Renal cortex interstitium (tissue), 11 donors: ENCODE measurements at regions not wholly inside any gene's neighbourhood (a gene's known extent, or its start where the extent isn't known, plus 50 kb on each side); places are given as distances from the start of the nearest gene placed in this dataset.

Experiments
- DNase-seq, 11 donors: peaks; one replicate each; pipeline ENCODE4 v3.0.0-alpha.2; 2013; ENCODE audit warnings: low read depth in 9 of 11, low spot score in 4 of 11; ENCODE audit errors: extremely low read depth in 1 of 11

DNA sequence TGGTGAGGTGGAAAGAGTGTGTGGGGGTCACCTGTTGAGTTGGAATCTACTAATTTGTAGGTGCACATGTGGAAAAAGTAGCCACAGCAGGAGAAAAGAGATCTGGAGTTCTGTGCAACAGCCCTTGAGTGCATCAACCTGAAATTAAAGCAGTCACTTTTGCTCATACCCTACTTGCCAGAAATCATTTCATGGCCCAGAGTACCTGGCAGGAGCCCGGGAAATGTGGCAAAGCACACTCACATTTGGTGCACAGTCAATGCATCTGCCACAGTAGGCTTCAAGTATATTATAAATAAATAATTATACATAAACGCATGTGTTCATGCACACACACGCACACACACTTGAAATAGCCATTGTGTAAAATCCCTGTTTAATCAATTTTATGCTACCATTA, 203.0 kb downstream of the ICE1 start:
- no peak for DNase-seq

DNA sequence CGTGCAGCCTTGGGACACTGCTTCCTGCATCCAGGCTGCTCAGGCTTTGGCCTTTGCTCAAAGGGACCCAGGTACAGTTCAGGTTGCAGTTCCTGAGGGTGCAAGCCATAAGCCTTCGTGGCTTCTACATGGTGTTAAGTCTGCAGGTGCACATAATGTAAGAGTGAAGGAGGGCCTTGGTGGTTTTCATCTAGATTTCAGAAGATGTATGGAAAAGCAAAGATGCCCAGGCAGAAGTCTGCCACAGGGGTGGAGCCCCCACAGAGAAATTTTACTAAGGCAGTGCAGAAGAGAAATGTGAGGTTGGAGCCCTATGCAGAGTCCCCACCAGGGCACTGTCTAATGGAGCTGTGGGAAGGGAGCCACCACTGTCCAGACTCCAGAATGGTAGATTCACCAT, 200.9 kb downstream of the ICE1 start:
- DNase-seq: no peak

DNA sequence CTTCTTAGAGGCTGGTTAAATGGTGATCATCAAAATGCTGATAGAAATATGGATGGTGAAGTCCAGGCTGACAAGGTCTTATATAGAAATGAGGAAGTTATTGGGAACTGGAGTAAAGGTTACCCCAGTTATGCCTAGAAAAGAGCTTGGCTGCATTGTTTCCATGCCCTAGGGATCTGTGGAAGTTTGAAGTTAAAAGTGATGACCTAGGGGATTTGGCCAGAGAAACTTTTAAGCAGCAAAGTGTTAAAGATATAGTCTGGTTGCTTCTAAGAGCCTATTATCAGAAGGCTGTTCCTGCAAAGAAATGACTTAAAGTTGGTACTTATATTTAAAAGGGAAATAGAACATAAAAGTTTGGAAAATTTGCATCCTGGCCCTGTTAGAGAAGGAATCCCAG, 200.3 kb downstream of the ICE1 start:
- DNase-seq: no peak

GRCh38 chr5:5619546-5619945, 197.1 kb downstream of the ICE1 start:
- DNase-seq: no peak

DNA sequence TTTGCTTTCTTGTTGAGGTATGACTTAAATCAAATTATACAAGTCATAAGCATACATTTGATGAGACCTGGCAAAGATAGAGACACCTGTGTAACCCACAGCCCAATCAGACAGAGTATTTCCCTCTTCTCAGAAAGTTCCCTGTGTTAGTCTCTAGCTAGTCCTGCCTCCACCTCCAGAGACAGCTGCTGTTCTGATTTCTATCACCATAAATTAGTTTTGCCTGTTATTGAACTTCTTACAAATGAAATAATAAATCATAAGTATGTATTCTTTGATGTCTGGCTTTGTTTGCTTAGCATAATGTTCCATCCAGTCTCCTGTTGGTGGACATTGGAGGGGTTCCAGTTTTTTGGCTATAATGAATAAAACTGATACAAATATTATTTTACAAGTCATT, 194.5 kb downstream of the ICE1 start:
- no peak for DNase-seq

GRCh38 chr5:5616247-5616895, 193.9 kb downstream of the ICE1 start:
- DNase-seq: no peak

DNA sequence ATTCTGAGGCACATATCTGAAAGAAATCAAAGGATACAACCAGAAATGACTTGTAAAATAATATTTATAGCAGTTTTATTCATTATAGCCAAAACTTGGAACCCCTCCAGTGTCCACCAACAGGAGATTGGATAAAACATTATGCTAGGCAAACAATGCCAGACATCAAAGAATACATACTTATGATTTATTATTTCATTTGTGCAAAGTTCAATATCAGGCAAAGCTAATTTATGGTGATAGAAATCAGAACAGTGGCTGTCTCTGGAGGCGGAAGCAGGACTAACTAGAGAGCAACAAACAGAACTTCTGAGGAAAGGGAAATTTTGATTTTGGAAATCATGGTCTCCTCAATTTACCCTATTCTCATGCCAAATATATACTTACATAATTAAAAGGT, 193.1 kb downstream of the ICE1 start:
- DNase-seq: peak in 4 of 11 donors; percentile 4 to 17 (median 8)

DNA sequence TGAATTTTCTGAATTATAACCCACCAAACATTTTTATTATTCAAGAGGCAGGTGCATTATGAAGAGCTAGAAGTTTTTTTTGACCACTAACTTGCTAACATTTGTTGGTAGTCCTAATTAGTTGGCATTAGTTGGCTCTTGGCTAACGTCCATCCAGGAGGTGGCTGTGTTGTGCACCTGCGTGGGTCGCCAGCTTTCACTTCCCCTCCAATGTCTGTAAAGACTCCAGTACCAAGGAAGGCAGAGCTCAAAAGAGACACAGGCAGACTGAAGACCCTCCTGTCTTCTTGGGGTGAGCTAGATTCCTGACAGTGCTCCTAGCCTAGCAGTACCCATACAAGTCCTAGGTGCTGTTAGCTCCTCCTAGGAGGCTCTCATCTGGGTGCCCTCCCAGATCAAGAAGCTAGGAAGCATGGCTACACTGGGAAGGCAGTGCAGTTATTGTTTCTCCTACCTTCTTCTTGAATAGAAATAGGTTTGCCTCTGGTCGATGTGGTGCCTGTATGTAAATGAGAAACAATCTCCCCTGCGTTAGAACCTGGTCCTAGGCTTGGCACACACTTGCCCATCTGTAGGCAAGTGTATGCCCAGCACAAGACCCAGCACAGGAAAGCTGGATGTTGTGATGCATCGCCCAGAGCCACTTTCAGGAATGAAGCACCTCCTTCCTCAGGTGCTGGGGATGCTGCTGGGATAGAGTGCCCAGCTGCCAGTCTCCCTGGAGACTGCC, 190.9 kb downstream of the ICE1 start:
- DNase-seq: no peak

- no peak for DNase-seq
Measured at GRCh38 chr5:5612096-5612495, 189.6 kb downstream of the ICE1 start.

- DNase-seq: no peak
Measured at GRCh38 chr5:5609935-5610334, 187.5 kb downstream of the ICE1 start.

GRCh38 chr5:5605170-5605764, 182.8 kb downstream of the ICE1 start:
- DNase-seq: no peak

DNA sequence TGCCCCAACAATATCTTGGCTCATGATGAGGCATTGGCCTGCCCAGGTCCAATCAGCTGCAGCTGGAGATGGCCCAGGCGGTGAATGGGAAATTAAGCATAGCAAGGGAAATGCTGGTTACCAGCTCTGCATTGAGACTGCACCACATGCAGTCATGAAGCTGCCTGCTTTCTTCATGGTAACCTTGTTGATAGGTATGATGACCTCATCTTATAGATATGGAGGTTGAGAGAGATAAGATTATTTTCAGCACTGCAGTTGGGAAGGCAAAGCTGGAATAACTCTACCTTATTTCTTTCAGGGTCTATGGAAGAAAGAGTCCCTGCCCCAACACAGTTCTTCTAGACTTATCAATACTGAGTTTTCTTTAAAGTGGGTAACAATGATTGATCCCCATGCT, 180.1 kb downstream of the ICE1 start:
- no peak for DNase-seq

DNA sequence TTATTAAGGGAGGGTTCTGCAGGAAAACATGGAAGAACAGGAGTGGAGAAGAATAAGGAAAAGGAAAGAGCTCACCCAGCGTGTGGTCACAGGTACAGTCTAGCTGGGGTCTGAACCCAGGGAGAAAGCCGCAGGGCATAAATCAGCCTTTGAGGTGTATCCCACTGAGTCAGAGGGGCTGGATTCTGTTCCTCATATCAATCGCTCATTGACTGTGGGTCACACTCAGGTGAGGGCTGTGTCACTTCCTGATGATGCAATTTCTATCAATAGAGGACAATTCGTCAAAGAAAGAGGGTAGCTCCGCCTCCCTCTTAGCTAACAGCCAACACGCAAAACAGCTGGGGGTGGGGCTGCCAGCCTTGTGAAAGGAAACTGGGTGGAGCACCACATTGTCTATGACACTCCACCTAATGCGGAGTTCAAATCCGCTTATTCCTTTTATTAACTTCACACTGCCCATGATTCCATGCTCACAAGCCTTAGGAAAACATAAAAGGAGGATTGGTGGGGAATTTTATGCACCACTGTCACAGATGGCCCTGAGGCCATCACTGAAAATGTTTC, 176.2 kb downstream of the ICE1 start:
- DNase-seq: no peak

DNA sequence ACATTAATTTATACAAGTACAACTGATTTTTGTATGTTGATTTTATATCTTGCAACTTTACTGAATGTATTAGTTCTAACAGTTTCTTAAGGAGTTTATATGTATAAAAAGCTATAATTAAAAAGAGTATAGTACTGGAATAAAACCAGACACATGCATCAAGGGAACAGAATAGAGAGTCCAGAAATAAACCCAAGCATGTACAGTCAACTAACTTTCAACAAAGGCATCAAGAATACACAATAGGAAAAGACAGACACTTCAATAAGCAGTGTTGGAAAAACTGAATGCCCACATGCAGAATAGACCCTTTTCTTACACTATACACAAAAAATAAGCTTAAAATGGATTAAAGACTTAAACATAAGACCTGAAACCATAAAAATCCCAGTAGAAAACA, 170.9 kb downstream of the ICE1 start:
- no peak for DNase-seq

- DNase-seq: no peak
Measured at GRCh38 chr5:5592541-5592940, 170.1 kb downstream of the ICE1 start.

- DNase-seq: no peak
Measured at GRCh38 chr5:5591567-5591966, 169.1 kb downstream of the ICE1 start.

GRCh38 chr5:5589857-5590256, 167.4 kb downstream of the ICE1 start:
- no peak for DNase-seq

DNA sequence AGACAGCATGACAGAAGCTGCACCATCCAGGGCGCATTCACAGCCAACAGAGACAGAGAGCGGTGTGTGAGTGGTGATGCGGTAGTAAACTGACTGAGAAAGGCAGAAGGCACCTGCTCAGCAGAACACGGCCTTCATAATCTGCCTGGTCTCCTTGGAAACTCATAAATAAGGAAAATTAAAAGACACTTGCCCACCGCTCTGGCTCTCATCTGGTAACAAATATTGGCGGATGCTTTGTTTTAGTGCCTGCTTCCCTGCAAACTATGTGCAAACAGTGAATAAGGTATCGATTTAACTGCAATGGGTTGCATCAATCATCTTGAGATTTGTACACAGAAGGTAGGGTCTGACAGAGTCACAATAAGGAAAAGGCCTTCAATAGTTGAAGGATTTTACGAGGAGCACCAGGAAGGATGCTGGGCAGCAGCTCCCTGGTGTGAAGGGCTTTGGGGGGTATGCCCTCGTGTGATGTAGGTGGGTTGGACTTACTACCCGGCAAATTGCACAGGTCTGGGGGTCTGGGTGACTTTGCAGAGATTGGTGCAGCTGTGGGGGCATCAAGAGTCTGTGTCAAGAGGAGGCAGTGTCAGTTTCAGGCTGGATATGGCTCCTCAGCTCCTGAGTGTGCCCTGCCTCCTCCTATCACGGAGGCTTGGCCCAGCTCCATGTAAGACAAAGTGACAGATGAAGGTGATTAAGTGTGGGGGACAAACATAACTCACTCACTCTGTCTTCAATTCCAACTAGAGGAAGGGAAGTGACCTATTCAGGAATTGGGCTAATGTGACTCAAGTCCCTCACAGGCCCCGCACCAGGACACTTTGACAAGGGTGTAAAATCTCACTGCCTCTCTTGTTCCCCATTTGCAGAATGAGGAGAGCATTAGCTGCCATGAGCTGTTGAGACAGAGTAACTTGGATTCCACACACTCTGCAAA, 166.7 kb downstream of the ICE1 start:
- DNase-seq: no peak

- DNase-seq: no peak
Measured at GRCh38 chr5:5588386-5588785, 165.9 kb downstream of the ICE1 start.
